SU-DHL-6 (cell line): ENCODE measurements at regions not wholly inside any gene's neighbourhood (a gene's known extent, or its start where the extent isn't known, plus 50 kb on each side); places are given as distances from the start of the nearest gene placed in this dataset.

Experiments used
- H2AFZ ChIP-seq: fragments of 200-600 bp; sonication (generic); 2 replicates; pipeline ENCODE4 v1.6.1; 2014; ENCODE audit warnings: low read depth, mild to moderate bottlenecking, moderate library complexity, mixed read lengths, antibody characterized with exemption, low read length; ENCODE audit not compliant: severe bottlenecking
- H3F3A ChIP-seq: fragments of 200-600 bp; shearing (Covaris generic); 2 replicates; pipeline ENCODE4 v1.6.0; 2016; ENCODE audit warnings: antibody characterized with exemption, mild to moderate bottlenecking; ENCODE audit not compliant: insufficient read depth
- H3K27ac ChIP-seq: fragments of 200-600 bp; sonication (generic); 2 replicates; pipeline ENCODE4 v1.5.1; 2016; ENCODE audit warnings: low read depth, mild to moderate bottlenecking, low read length, moderate library complexity, mixed read lengths
- H3K27me3 ChIP-seq: fragments of 200-600 bp; sonication (generic), shearing (Covaris generic); 2 replicates; pipeline ENCODE4 v1.6.0; 2014; ENCODE audit warnings: mild to moderate bottlenecking, low read length
- H3K36me3 ChIP-seq: fragments of 200-600 bp; sonication (generic); 2 replicates; pipeline ENCODE4 v1.6.1; 2014; ENCODE audit warnings: mild to moderate bottlenecking, low read length, mixed read lengths
- H3K4me2 ChIP-seq: fragments of 300-600, 200-600 bp; shearing (Covaris generic), sonication (generic); 2 replicates; pipeline ENCODE4 v1.6.0; 2014; ENCODE audit warnings: low read length, low read depth, mild to moderate bottlenecking; ENCODE audit not compliant: poor library complexity, severe bottlenecking
- H3K4me3 ChIP-seq: fragments of 200-600 bp; sonication (generic); 2 replicates; pipeline ENCODE4 v1.5.1; 2014; ENCODE audit warnings: antibody characterized with exemption, low read length, mild to moderate bottlenecking, mixed read lengths; ENCODE audit not compliant: insufficient read depth, poor library complexity, severe bottlenecking
- H3K79me2 ChIP-seq: fragments of 200-600 bp; sonication (generic); 2 replicates; pipeline ENCODE4 v1.6.1; 2014; ENCODE audit warnings: mild to moderate bottlenecking, low read length, moderate library complexity; ENCODE audit not compliant: insufficient read depth
- H3K9ac ChIP-seq: fragments of 200-600 bp; sonication (generic); 2 replicates; pipeline ENCODE4 v1.7.0; 2014; ENCODE audit warnings: mild to moderate bottlenecking, low read length
- H3K9me2 ChIP-seq: fragments of 200-600 bp; sonication (generic); replicated peaks from 2 replicates; pipeline ENCODE4 v1.6.1; 2014; ENCODE audit warnings: low read length; ENCODE audit not compliant: insufficient read depth
- H3K9me3 ChIP-seq: fragments of 200-600 bp; sonication (generic); 2 replicates; pipeline ENCODE4 v1.6.1; 2014; ENCODE audit warnings: low read length, mixed read lengths; ENCODE audit not compliant: insufficient read depth
- H4K20me1 ChIP-seq: fragments of 200-600 bp; sonication (generic); 2 replicates; pipeline ENCODE4 v1.6.1; 2014; ENCODE audit warnings: low read depth, mild to moderate bottlenecking, antibody characterized with exemption, low read length, moderate library complexity, mixed read lengths
- CTCF ChIP-seq: fragments of 200-600 bp; sonication (generic); IDR thresholded peaks from one replicate; pipeline ENCODE4 v1.5.1; 2017; ENCODE audit warnings: antibody characterized with exemption, mild to moderate bottlenecking, low read length, moderate library complexity; ENCODE audit not compliant: insufficient read depth, poor library complexity, severe bottlenecking
- EZH2phosphoT487 ChIP-seq: fragments of 200-600 bp; sonication (generic), shearing (Covaris generic); conservative IDR thresholded peaks from 2 replicates; pipeline ENCODE4 v1.6.1; 2018; ENCODE audit warnings: mild to moderate bottlenecking, antibody characterized with exemption, low read length, moderate library complexity, mixed read lengths

- Histone ChIP-seq H3K79me2 (no peaks in the 10 kb centered on the region), H3K4me2 (no peak overlapping the region), H3K36me3 (no peaks in the 10 kb centered on the region), H4K20me1 (no peaks in the 10 kb centered on the region), H3K9ac (no peak overlapping the region), H3K27ac (no peak overlapping the region), H3K9me2 (no peaks in the 10 kb centered on the region), H3K27me3 (no peaks in the 10 kb centered on the region), H3K9me3 (no peaks in the 10 kb centered on the region), H2AFZ (no peak overlapping the region), H3K4me3 (no peak overlapping the region), H3F3A (no peaks in the 10 kb centered on the region)
- TF ChIP-seq EZH2phosphoT487 (no peak), CTCF (no peak)
Measured at GRCh38 chr10:37733822-37734221, 123.6 kb downstream of the ZNF248 start.

GRCh38 chr10:37732685-37733084 is 124.7 kb downstream of the ZNF248 start:
- no peak overlapping the region for H2AFZ ChIP-seq
- H3F3A ChIP-seq, result no peaks in the 10 kb centered on the region
- no peak overlapping the region for H3K4me3 ChIP-seq
- no peaks in the 10 kb centered on the region for H3K79me2 ChIP-seq
- H3K9me3 ChIP-seq, result no peaks in the 10 kb centered on the region
- H3K4me2 ChIP-seq, result no peak overlapping the region
- no peaks in the 10 kb centered on the region for H3K36me3 ChIP-seq
- no peaks in the 10 kb centered on the region for H3K9me2 ChIP-seq
- no peak for TF ChIP-seq CTCF
- TF ChIP-seq EZH2phosphoT487, result no peak
- H3K27me3 ChIP-seq, result no peaks in the 10 kb centered on the region
- H4K20me1 ChIP-seq, result no peaks in the 10 kb centered on the region
- H3K9ac ChIP-seq, result no peak overlapping the region
- H3K27ac ChIP-seq, result no peak overlapping the region

- Histone ChIP-seq H3K27ac (no peak overlapping the region), H2AFZ (no peak overlapping the region), H3F3A (no peaks in the 10 kb centered on the region), H3K79me2 (no peaks in the 10 kb centered on the region), H3K36me3 (no peaks in the 10 kb centered on the region), H3K4me2 (no peak overlapping the region), H3K9me3 (no peaks in the 10 kb centered on the region), H3K27me3 (no peaks in the 10 kb centered on the region), H3K9me2 (no peaks in the 10 kb centered on the region), H3K9ac (no peak overlapping the region), H4K20me1 (no peaks in the 10 kb centered on the region), H3K4me3 (no peak overlapping the region)
- no peak for TF ChIP-seq EZH2phosphoT487
- TF ChIP-seq CTCF, result no peak
Measured at GRCh38 chr10:37728830-37729229, 128.6 kb downstream of the ZNF248 start.
